ENCODE measurements at regions not wholly inside any gene's neighbourhood (a gene's known extent, or its start where the extent isn't known, plus 50 kb on each side); places are given as distances from the start of the nearest gene placed in this dataset.
"Not testable (repeated sequence)": the region's sequence is repeated elsewhere in the genome, so short reads cannot be mapped to it uniquely, and the experiment has no call there.

DNA sequence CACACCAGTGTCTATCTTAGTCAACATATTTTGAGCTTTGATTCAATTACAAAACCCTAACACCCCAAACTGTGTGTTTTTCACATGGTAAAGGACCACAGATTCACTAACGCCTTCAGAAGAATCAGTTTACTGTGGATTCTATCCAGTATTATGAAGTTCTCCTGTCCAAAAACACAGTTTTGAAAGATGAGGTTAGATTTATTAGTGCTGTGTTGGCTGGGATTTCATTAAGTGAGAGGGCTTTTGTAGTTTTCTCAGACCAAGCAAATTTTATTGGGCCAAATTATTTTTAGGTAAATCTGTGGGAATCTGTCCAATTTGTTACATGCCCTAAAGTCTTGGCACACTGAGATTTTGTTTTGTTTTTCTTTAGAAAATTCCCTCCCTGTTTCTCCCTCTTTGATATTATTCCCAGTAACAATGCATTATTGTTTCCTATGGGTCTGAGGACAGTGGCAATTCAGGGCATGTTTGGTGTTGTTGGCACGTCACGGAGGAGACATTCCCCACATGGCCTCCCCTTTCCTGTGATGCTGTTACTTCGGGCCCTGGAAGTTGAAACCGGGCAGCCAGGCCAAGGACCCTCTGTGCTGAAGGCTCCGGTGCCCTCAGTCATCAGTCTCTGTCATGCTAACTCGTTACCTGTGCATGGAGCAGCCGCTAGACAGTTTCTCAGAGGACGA, 87.5 kb upstream of the ALKAL2 start:
- ATAC-seq, result no peak

DNA sequence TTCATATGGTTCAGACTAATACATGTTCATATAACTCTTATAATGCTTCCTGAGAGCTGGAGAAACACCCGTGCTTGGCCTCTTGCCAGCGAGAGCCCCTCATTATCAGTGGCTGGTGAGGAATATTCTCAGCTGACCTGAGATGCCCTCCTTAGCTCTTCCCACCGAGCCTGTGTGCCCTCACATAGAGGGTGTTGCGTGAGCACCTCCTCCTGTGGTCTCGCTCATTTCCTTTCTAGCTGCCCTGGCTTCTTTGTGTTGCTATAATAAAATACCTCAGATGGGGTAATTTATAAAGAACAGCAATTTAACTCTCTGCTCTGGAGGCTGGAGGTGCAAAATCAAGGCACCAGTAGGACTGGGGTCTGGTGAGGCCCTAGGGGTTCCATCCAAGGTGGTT, 80.5 kb upstream of the ALKAL2 start:
- ATAC-seq, result no peak

DNA sequence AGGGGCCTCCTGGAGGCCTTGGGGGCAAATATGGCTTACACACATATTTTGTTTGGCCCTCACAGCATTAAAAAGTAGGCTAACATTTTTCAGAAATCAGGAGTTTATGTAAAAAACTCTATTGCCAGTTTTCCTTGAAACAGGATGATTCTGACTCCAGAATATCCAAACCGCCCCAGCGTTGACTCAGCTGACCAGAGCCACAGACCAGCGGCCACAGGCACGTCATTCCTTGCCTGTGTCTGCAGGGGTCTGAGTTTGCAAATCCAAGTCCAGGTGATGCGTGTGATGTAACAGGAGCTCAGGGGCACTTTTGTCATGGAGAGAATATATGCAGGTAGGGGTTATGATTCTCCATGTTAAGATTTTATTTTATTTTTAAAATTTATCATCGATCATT, 79.4 kb upstream of the ALKAL2 start:
- ATAC-seq, result no peak

DNA sequence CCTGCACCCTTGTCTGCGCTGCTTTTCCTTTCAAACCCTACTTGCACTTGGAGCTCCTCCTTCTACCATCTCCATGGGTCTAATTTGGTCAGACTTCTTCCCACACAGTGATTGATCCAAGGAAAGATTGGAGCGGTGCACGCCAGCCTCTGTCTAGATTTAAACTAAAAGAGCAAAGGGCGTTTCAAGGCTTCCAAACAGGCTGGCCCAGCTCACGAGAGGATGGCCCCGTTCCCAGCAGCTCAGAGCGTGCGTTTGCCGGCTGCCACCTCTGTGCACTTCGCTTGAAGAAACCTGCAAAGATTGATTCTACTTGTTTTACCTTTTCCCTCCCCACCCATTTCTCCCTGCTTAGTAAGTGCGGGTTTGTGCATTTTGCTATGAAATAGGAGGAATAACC, 78.8 kb upstream of the ALKAL2 start:
- ATAC-seq, result no peak

DNA sequence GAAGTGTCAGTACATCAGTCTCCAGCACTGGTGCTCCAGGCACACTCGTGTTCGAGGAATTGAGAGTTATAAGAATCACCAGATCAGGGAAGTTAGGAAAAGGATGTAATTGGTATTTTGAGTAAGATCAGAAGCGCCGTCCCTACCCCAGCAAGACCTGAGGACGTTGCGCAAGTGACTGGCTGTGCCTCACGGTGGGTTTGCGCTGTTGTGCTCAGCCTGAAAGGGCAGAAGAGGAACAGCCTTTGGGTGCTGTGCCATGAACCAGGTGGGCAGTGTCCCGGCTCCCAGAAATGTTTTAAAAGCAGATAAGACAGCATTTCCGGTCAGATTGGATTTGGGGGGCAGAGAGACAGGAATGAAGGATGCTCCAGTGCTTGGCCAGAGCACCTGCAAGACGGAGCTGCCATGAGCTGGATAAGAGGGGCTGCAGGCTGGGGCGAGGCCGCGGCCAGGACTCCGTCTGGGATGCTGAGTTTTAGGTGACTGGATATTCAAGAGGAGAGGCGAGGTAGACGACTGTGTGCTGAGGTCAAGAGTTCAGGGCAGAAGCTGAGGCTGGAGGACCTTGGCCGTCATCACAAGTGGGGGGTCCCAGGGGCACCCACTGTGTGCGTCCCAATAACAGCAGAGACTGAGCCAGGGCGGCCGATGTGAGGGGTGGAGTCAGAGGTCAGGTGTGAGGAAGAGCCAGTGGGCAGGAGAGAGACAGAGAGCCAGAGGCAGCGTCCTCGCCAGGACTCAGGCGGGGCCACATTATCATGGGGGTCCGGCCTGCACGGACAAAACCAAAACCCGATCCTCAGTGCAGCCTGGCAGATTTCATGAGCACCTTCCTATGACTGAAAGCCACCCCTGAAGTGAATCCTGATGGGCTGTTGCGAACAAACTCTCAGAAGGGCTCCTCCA, 77.7 kb upstream of the ALKAL2 start:
- no peak for ATAC-seq

DNA sequence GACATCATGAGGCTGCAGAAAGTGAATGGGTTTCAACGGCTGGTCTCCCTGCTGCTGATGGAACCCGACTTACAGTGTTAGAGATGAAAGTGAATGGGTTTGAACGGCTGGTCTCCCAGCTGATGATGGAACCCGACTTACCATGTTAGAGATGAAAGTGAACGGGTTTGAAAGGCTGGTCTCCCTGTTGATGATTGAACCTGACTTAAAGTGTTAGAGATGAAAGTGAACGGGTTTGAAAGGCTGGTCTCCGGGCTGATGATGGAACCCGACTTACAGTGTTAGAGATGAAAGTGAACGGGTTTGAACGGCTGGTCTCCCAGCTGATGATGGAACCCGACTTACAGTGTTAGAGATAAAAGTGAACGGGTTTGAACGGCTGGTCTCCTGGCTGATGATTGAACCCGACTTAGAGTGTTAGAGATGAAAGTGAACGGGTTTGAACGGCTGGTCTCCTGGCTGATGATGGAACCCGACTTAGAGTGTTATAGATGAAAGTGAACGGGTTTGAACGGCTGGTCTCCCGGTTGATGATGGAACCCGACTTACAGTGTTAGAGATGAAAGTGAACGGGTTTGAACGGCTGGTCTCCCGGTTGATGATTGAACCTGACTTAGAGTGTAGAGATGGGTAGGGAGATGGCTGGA, 76.1 kb upstream of the ALKAL2 start:
- no peak for ATAC-seq

DNA sequence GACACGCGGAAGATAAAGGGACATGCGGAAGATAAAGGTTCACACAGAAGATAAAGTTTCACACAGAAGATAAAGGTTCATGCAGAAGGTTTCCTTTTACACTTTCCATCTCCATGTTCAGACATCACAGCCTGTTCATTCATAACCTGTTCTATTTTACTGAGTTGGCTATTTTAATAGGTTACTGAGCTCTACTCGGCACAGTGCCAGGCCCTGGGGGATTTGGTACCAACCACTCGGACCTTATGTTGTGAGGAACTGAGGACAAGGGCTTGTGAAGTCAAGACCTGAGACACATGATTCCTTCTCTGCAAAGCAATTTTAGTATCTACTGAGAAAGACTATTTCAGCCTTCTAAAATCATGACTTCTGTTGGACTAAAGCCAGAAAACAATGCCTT, 75.0 kb upstream of the ALKAL2 start:
- ATAC-seq, result no peak

DNA sequence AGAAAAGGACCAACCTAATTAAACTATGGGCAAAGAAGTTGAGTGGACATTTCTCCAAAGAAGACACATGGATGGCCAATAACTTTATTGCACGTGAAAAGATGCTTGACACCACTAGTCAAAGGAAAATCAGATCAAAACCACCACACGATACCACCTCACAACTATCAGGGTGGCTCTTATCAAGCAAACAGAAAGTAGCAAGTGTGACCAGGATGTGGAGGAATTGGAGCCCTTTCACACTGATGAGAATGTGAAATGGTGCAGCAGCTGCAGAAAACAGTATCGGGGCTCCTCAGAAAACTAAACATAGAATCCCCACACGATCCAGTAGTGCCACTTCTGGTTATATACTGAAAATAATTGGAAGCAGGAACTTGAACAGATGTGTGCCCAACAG, 72.2 kb upstream of the ALKAL2 start:
- no peak for ATAC-seq

DNA sequence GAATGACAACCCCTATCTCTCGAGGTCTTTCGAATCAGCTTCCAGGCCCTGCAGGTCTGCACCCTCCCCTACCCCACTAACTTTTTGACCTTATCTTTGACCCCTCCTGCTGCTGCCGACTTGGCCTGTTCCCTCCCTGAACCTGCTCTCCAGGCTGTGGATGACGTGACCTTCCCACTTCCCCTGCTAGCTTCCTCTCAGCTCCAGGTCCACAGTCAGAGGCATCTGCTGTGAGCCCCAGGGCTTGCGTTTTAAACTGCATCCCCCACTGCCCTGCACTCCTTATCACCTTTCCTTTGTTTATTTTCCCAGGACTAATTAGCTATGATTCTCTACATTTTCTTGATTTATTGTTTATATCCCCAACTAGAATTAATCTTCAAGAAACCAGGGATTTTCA, 71.2 kb upstream of the ALKAL2 start:
- no peak for ATAC-seq

DNA sequence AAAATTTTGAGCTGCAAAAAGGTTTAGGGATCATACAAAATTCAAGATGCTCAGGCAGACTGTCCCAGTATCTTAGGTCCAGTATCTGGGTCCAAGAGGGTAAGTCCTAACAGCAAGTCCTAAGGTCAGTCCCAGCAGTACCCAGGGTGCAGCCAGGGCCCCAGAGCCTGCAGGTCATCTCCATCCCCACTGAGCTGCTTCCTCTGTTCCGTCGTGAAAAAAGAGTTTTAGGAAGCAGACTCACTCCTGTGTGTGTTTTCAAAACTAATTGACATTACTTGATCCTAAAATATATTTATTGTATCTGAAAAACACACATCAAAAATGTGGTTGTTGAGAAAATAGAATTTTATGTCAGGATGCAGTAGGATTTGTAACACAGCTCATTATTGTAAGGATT, 69.9 kb upstream of the ALKAL2 start:
- ATAC-seq, result no peak

DNA sequence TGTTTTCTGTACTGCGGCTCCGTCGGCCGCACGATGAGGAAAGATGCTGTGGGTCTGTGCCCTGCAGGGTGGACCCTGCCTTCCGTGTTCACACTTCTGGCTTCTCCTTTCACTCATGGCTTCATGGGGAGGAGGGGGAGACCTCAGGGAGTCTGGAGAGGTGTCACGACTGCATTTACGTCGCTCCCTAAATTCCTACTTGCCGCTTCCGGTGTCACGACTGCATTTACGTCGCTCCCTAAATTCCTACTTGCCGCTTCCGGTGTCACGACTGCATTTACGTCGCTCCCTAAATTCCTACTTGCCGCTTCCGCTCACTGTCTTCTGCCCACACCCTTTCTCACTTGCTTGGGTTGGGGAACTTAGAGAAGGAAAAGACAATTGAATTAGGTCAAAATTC, 68.4 kb upstream of the ALKAL2 start:
- not testable (repeated sequence) for ATAC-seq

DNA sequence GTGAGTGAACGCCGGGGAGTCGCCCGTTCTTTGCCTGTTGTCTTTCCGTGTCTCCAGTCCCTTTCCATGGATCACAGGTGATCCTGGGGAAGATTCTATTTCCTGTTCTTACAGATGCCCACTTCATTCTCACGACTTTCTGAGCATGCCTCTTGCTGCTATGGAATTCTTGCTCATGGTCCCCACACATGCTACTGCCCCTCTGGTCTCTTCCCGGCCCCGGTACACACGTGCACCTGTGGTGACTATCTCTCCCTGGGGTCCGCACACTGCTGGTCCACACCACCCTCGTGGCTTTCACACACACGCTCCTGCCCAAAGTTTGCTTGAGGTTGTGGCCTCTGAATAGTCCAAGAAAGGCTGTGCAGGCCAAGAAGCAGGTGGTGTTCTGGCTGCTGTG, 67.9 kb upstream of the ALKAL2 start:
- ATAC-seq, result no peak

DNA sequence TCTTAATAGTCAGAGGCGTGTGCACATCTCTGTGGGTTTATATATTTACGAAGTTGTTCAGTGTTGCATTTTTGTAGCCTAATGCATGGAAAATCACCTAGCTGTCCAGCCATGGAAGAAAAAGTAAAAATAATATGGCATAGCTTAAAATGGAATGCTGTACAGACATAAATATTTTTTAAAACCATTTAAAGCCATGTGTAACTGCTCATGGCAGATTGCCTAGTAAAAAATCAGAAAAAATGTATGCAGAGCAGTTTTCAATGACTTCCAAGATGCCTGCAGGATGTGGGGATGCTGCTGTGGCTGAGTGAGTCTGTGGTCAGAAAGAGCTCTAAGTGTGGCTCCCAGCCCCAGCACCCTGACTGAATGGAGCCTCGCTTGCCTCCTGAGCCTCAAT, 64.8 kb upstream of the ALKAL2 start:
- ATAC-seq, result no peak

DNA sequence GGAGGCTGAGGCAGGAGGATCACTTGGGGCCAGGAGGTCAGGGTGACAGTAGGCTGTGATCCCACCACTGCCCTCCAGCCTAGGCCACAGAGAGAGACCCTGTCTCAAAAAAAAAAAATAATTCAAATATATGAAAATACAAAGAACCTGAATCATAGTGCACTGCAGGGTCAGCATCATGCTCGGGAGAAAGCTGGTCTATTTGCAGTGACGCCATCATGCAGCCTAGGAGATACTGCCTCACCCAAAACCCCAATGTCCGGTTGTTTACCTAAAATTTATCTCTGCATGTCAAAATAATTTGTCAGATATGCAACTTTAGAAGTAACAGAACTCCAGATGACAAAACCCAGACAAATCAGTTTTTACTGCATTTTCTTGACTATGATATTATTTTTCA, 61.5 kb upstream of the ALKAL2 start:
- no peak for ATAC-seq

DNA sequence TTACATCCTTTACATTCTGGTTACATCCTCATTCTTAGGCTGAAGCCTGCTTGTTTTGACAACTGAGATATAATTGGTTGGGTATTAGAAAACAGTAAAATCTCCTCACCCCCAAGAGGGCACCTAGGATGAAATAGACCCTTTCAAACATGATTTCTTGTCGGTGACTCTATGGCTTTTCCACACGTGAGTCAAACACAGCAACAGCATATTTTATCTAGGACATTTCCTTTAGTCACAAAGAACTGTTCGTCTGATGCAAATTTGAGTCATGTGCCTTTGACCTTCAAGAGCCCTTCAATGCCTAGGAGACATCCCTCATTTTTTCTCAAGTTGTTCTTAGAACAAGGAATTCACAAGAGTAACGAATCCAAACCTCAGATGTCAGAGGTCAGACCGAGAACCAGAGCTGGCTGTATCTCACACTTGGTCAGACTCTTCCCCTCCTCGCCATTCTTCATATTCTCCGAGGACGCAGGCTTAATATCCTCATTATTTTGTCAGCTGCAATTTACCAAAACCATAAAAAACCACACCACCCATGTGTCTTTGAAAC, 60.5 kb upstream of the ALKAL2 start:
- ATAC-seq, result no peak

DNA sequence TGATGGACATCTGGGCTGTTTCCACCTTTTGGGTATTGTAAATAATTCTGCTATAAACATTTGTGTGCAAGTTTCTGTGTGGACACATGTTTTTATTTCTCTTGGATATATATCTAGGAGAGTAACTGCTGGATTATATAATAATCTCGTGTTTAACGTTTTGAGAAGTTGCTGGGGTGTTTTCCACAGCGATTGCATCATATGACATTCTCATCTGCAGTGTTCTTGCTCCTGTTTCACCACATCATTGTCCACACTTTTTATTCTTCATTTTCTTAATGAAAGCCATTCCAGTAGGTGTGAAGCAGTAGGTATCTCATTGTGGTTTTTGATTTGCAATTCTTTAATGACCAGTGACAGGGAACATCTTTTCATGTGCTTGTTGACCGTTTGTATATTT, 56.9 kb upstream of the ALKAL2 start:
- ATAC-seq, result no peak

DNA sequence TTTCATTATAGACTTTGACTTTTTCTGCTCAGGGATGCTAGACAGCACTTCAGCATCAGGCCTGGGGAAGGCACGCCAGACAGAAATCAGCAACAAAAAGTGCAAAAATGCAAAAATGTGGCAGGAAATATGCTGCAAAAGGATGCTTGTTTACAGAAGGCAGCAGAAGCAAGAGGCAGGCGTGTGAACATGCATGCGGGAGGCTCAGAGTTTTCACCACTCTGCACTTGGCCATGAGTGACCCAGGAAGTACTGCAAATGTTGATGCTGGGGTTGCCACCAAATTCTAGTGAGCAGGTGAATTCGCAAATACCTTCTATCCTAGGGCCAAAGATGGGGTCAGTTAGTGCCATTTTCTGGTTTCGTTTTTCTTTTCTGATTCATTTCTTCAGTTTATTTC, 55.5 kb upstream of the ALKAL2 start:
- ATAC-seq, result no peak

DNA sequence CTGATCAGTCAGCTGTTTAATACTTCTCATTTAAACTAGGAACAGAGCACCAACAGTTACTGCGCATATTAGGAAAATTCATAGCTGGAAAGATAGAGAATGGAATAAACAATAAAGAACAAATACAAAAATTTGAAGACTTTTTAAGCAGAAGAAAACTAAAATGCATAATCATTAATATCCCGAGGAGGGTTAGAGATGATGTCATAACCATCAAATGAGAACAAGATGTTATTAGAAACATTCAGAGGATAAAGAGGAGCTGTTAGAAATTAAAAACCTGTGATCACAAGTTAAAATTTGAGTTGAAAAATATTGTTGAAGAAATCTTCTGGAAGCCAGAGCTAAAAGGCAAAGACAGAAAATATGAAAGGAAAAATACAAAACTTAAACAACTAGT, 54.0 kb upstream of the ALKAL2 start:
- no peak for ATAC-seq

DNA sequence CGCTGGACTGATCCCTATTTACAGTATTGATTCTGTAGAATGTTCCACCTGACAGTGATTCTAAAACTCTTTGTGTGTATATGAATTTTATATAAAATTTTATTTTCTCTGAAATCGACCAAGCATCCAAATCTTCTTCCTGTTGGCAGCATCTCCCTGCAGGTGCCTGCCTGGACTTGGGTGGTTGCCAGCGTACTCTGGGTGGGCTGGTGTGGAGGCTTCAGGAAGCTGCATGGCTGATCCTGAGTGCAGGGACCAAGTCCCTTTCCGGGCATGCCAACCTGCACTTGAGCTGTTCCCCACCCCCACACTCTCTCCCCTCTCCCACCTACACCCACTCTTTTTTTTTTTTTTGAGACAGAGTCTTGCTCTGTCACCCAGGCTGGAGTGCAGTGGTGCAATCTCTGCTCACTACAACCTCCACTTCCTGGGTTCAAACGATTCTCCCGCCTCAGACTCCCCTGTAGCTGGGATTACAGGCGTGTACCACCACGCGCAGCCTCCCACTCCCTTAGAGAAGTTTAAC, 53.2 kb upstream of the ALKAL2 start:
- ATAC-seq, result no peak

Data from esophagus mucosa (tissue), 1 donor.